ENCODE measurements at regions not wholly inside any gene's neighbourhood (a gene's known extent, or its start where the extent isn't known, plus 50 kb on each side); places are given as distances from the start of the nearest gene placed in this dataset.

DNA sequence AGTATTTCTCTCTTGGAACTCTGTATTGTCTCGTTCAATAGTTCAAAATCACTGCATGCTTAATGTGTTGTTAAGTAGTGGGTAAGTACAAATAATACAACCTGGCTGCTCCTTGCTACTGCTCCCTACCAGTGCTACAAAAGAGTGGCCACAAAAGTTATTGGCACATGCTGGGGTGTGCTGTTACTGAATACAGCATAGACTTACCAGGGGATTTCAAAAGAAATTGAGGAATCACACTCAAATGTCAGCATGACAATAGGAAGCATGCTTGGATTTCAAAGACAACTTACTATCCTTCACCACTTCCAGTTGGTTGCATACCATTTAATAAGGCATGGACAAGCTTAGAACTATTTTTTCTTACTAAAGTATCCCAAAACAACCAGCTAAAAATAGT, 1041.3 kb upstream of the SPRY2 start:
- POLR2A ChIA-PET = no interaction called here

DNA sequence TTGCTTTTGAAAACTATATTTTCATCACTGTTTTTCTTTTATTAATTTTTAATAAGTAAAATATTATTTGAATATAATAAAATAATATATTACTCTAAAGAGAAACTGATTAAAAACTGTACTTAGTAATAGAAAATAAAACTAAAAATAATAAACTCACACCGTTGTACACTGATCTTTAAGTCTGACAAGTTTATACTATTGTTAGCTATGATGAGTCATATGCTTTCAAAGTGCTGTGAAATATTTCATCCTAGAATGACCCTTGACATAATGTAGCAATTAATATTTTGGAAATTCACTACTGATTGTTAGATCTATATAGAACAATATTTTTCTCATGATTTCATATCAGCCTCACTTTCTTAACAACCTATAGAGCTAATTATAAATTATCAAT, 1040.6 kb upstream of the SPRY2 start:
- Histone ChIP-seq H3K9me3 (ENCODE audit: control insufficient read depth, insufficient read depth, low read depth, low read length) (no peaks in the 10 kb centered on the region), H3K27ac (ENCODE audit: extremely low read depth, low read depth, low read length) (no peak overlapping the region), H3K36me3 (ENCODE audit: control insufficient read depth in 2 of 2, insufficient read depth in 1 of 2, low read length in 2 of 2) (no peaks in the 10 kb centered on the region), H3K4me3 (ENCODE audit: low read depth, low read length) (no peak overlapping the region), H3K4me1 (ENCODE audit: control insufficient read depth, insufficient read depth, low read length) (no peaks in the 10 kb centered on the region)
- CTCF ChIA-PET = no interaction called here
- POLR2A ChIA-PET = no interaction called here
- TF ChIP-seq ZNF112 (tag by site-specific recombination; IDR thresholded peaks at IDR 0.05) = no peak
- no peak for TF ChIP-seq ZNF677 (tag by site-specific recombination; IDR thresholded peaks at IDR 0.05)
- no peak for TF ChIP-seq SCRT2 (tag by site-specific recombination; IDR thresholded peaks at IDR 0.05)
- TF ChIP-seq, protein P1, sequence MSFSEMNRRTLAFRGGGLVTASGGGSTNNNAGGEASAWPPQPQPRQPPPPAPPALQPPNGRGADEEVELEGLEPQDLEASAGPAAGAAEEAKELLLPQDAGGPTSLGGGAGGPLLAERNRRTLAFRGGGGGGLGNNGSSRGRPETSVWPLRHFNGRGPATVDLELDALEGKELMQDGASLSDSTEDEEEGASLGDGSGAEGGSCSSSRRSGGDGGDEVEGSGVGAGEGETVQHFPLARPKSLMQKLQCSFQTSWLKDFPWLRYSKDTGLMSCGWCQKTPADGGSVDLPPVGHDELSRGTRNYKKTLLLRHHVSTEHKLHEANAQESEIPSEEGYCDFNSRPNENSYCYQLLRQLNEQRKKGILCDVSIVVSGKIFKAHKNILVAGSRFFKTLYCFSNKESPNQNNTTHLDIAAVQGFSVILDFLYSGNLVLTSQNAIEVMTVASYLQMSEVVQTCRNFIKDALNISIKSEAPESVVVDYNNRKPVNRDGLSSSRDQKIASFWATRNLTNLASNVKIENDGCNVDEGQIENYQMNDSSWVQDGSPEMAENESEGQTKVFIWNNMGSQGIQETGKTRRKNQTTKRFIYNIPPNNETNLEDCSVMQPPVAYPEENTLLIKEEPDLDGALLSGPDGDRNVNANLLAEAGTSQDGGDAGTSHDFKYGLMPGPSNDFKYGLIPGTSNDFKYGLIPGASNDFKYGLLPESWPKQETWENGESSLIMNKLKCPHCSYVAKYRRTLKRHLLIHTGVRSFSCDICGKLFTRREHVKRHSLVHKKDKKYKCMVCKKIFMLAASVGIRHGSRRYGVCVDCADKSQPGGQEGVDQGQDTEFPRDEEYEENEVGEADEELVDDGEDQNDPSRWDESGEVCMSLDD (tag by site-specific recombination; IDR thresholded peaks at IDR 0.05) = no peak
- TF ChIP-seq SCRT1 (tag by site-specific recombination; IDR thresholded peaks at IDR 0.05; ENCODE audit: borderline replicate concordance) = no peak
- no peak for TF ChIP-seq ZNF426 (tag by site-specific recombination; IDR thresholded peaks at IDR 0.05)
- no peak for TF ChIP-seq ZNF157 (tag by site-specific recombination; IDR thresholded peaks at IDR 0.05)
- TF ChIP-seq, protein P2, sequence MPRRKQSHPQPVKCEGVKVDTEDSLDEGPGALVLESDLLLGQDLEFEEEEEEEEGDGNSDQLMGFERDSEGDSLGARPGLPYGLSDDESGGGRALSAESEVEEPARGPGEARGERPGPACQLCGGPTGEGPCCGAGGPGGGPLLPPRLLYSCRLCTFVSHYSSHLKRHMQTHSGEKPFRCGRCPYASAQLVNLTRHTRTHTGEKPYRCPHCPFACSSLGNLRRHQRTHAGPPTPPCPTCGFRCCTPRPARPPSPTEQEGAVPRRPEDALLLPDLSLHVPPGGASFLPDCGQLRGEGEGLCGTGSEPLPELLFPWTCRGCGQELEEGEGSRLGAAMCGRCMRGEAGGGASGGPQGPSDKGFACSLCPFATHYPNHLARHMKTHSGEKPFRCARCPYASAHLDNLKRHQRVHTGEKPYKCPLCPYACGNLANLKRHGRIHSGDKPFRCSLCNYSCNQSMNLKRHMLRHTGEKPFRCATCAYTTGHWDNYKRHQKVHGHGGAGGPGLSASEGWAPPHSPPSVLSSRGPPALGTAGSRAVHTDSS (tag by site-specific recombination; IDR thresholded peaks at IDR 0.05) = no peak
- TF ChIP-seq KLF7 (tag by site-specific recombination; IDR thresholded peaks at IDR 0.05; ENCODE audit: borderline replicate concordance) = no peak
- TF ChIP-seq ZNF768 (tag by site-specific recombination; IDR thresholded peaks at IDR 0.05) = no peak
- no peak for TF ChIP-seq ZNF701 (tag by site-specific recombination; IDR thresholded peaks at IDR 0.05)
- no peak for TF ChIP-seq ZNF211 (tag by site-specific recombination; IDR thresholded peaks at IDR 0.05; ENCODE audit: low read depth)
- no peak for TF ChIP-seq RBAK (tag by site-specific recombination; IDR thresholded peaks at IDR 0.05)
- TF ChIP-seq ZBTB8A (tag by site-specific recombination; IDR thresholded peaks at IDR 0.05) = no peak
- no peak for TF ChIP-seq ZSCAN30 (tag by site-specific recombination; IDR thresholded peaks at IDR 0.05)
- no peak for TF ChIP-seq ZNF37A (tag by site-specific recombination; IDR thresholded peaks at IDR 0.05)

More for the DNA sequence above, 1041.3 kb upstream of the SPRY2 start:
- CTCF ChIA-PET = no interaction called here
- H3K27ac ChIP-seq (ENCODE audit: extremely low read depth, low read depth, low read length) = no peak overlapping the region
- no peaks in the 10 kb centered on the region for H3K36me3 ChIP-seq (ENCODE audit: control insufficient read depth in 2 of 2, insufficient read depth in 1 of 2, low read length in 2 of 2)
- no peaks in the 10 kb centered on the region for H3K4me1 ChIP-seq (ENCODE audit: control insufficient read depth, insufficient read depth, low read length)
- TF ChIP-seq ZNF19 (tag by site-specific recombination; IDR thresholded peaks at IDR 0.05; ENCODE audit: low read depth) (no peak), ZNF416 (tag by site-specific recombination; IDR thresholded peaks at IDR 0.05) (no peak), ZNF555 (tag by site-specific recombination; conservative IDR thresholded peaks at IDR 0.05) (no peak), ZNF837 (tag by site-specific recombination; IDR thresholded peaks at IDR 0.05) (no peak), OVOL3 (tag by site-specific recombination; IDR thresholded peaks at IDR 0.05) (no peak), ZNF302 (tag by site-specific recombination; IDR thresholded peaks at IDR 0.05; ENCODE audit: low read depth) (no peak), SP3 (tag by site-specific recombination; IDR thresholded peaks at IDR 0.05) (no peak), ZNF548 (tag by site-specific recombination; IDR thresholded peaks at IDR 0.05) (no peak), ZFHX2 (tag by site-specific recombination; conservative IDR thresholded peaks at IDR 0.05) (no peak)
- TF ChIP-seq, protein P3, sequence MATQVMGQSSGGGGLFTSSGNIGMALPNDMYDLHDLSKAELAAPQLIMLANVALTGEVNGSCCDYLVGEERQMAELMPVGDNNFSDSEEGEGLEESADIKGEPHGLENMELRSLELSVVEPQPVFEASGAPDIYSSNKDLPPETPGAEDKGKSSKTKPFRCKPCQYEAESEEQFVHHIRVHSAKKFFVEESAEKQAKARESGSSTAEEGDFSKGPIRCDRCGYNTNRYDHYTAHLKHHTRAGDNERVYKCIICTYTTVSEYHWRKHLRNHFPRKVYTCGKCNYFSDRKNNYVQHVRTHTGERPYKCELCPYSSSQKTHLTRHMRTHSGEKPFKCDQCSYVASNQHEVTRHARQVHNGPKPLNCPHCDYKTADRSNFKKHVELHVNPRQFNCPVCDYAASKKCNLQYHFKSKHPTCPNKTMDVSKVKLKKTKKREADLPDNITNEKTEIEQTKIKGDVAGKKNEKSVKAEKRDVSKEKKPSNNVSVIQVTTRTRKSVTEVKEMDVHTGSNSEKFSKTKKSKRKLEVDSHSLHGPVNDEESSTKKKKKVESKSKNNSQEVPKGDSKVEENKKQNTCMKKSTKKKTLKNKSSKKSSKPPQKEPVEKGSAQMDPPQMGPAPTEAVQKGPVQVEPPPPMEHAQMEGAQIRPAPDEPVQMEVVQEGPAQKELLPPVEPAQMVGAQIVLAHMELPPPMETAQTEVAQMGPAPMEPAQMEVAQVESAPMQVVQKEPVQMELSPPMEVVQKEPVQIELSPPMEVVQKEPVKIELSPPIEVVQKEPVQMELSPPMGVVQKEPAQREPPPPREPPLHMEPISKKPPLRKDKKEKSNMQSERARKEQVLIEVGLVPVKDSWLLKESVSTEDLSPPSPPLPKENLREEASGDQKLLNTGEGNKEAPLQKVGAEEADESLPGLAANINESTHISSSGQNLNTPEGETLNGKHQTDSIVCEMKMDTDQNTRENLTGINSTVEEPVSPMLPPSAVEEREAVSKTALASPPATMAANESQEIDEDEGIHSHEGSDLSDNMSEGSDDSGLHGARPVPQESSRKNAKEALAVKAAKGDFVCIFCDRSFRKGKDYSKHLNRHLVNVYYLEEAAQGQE (tag by site-specific recombination; IDR thresholded peaks at IDR 0.05) = no peak
- TF ChIP-seq, protein P4, sequence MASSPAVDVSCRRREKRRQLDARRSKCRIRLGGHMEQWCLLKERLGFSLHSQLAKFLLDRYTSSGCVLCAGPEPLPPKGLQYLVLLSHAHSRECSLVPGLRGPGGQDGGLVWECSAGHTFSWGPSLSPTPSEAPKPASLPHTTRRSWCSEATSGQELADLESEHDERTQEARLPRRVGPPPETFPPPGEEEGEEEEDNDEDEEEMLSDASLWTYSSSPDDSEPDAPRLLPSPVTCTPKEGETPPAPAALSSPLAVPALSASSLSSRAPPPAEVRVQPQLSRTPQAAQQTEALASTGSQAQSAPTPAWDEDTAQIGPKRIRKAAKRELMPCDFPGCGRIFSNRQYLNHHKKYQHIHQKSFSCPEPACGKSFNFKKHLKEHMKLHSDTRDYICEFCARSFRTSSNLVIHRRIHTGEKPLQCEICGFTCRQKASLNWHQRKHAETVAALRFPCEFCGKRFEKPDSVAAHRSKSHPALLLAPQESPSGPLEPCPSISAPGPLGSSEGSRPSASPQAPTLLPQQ (tag by site-specific recombination; IDR thresholded peaks at IDR 0.05) = no peak
- TF ChIP-seq, protein P5, sequence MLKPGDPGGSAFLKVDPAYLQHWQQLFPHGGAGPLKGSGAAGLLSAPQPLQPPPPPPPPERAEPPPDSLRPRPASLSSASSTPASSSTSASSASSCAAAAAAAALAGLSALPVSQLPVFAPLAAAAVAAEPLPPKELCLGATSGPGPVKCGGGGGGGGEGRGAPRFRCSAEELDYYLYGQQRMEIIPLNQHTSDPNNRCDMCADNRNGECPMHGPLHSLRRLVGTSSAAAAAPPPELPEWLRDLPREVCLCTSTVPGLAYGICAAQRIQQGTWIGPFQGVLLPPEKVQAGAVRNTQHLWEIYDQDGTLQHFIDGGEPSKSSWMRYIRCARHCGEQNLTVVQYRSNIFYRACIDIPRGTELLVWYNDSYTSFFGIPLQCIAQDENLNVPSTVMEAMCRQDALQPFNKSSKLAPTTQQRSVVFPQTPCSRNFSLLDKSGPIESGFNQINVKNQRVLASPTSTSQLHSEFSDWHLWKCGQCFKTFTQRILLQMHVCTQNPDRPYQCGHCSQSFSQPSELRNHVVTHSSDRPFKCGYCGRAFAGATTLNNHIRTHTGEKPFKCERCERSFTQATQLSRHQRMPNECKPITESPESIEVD (tag by site-specific recombination; IDR thresholded peaks at IDR 0.05) = no peak
- no peaks in the 10 kb centered on the region for H3K9me3 ChIP-seq (ENCODE audit: control insufficient read depth, insufficient read depth, low read depth, low read length)
- H3K4me3 ChIP-seq (ENCODE audit: low read depth, low read length) = no peak overlapping the region
